B cell (primary cell): ENCODE measurements at regions not wholly inside any gene's neighbourhood (a gene's known extent, or its start where the extent isn't known, plus 50 kb on each side); places are given as distances from the start of the nearest gene placed in this dataset.

Experiments
- ATAC-seq: fragments of 200-7000 bp; cut with Tn5 transposase; one replicate; pipeline ENCODE4 v1.10.0; 2021; ENCODE audit warnings: low read depth, mild to moderate bottlenecking, moderate number of reproducible peaks, moderate library complexity
- CTCF ChIA-PET: fragments of 350-600 bp; sonication (Branson Sonifier 250); formaldehyde crosslinking; loops from one replicate; lab custom pipeline; 2021; ENCODE audit warnings: antibody characterized with exemption, inconsistent platforms; lab: Charles Lee
- POLR2A ChIA-PET: fragments of 350-600 bp; sonication (Branson Sonifier 250); formaldehyde crosslinking; loops from one replicate; lab custom pipeline; 2021; ENCODE audit warnings: antibody characterized with exemption; lab: Charles Lee
- DNase-seq: peaks from one replicate; pipeline ENCODE4 v3.0.0; 2013
- H2AFZ ChIP-seq: 2 replicates; pipeline ENCODE4 v1.6.1; 2012; ENCODE audit warnings: mild to moderate bottlenecking, low read depth, low read length; ENCODE audit not compliant: insufficient read depth, poor library complexity, severe bottlenecking
- H3K27ac ChIP-seq, 2 donors: 1 replicate in 1 of 2; 2 replicates in 1 of 2; pipeline ENCODE4 v1.5.1; 2012 to 2013; ENCODE audit warnings: low read length in 2 of 2, mild to moderate bottlenecking in 2 of 2, moderate library complexity in 1 of 2
- H3K27me3 ChIP-seq, 4 experiments: fragments of 200-600 bp in 1 of 4; sonication (generic) in 1 of 4; replicated peaks in 1 of 4; 1 replicate in 2 of 4; 2 replicates in 2 of 4; pipeline versions ENCODE4 v1.6.1 to v1.7.0; 2013 to 2016; ENCODE audit warnings: low read length in 3 of 4, mild to moderate bottlenecking in 2 of 4, mixed read lengths in 1 of 4, moderate library complexity in 1 of 4; ENCODE audit not compliant: insufficient read depth in 4 of 4, control insufficient read depth in 3 of 4; ENCODE audit errors: control extremely low read depth in 1 of 4
- H3K36me3 ChIP-seq, 2 experiments: replicated peaks in 1 of 2; 1 replicate in 1 of 2; 2 replicates in 1 of 2; pipeline versions ENCODE4 v1.6.1 to v1.7.1; 2013; ENCODE audit warnings: low read length in 1 of 2; ENCODE audit not compliant: insufficient read depth in 2 of 2, control insufficient read depth in 1 of 2; ENCODE audit errors: control extremely low read depth in 1 of 2, extremely low read depth in 1 of 2
- H3K4me1 ChIP-seq, 2 donors: fragments of 200-600 bp in 1 of 2; sonication (generic) in 1 of 2; 1 replicate in 1 of 2; 2 replicates in 1 of 2; pipeline versions ENCODE4 v1.5.1 to v1.6.1; 2013 to 2017; ENCODE audit warnings: low read length in 2 of 2; ENCODE audit not compliant: control insufficient read depth in 2 of 2, insufficient read depth in 2 of 2
- H3K4me2 ChIP-seq: replicated peaks from 2 replicates; pipeline ENCODE3; 2012; ENCODE audit warnings: mild to moderate bottlenecking, low read depth, low read length; ENCODE audit not compliant: poor library complexity, severe bottlenecking
- H3K4me3 ChIP-seq, 5 experiments: fragments of 200-600 bp in 1 of 5; sonication (generic) in 1 of 5; 1 replicate in 3 of 5; 2 replicates in 2 of 5; pipeline versions ENCODE4 v1.5.1 to v1.7.0; 2011 to 2016; ENCODE audit warnings: low read length in 4 of 5, mild to moderate bottlenecking in 4 of 5, low read depth in 2 of 5, control low read depth in 1 of 5, moderate library complexity in 1 of 5; ENCODE audit not compliant: insufficient read depth in 1 of 5; ENCODE audit errors: control extremely low read depth in 1 of 5, extremely low read depth in 1 of 5
- H3K79me2 ChIP-seq: fragments of 200-600 bp; sonication (generic); one replicate; pipeline ENCODE4 v1.6.0; 2016; ENCODE audit warnings: low read length; ENCODE audit not compliant: control insufficient read depth, insufficient read depth
- H3K9ac ChIP-seq: fragments of 200-600 bp; sonication (generic); 2 replicates; pipeline ENCODE4 v1.6.1; 2017; ENCODE audit warnings: mild to moderate bottlenecking, low read length, moderate library complexity
- H3K9me3 ChIP-seq, 3 donors: one replicate each; pipeline versions ENCODE4 v1.6.1 to v1.7.1; 2013; ENCODE audit warnings: low read length in 2 of 3; ENCODE audit not compliant: control insufficient read depth in 2 of 3, insufficient read depth in 1 of 3; ENCODE audit errors: control extremely low read depth in 1 of 3
- H4K20me1 ChIP-seq: 2 replicates; pipeline ENCODE4 v1.6.0; 2012; ENCODE audit warnings: mild to moderate bottlenecking, low read length; ENCODE audit not compliant: insufficient read depth, control insufficient read depth, poor library complexity, severe bottlenecking
- H3K27ac Mint-ChIP-seq: one replicate; pipeline ENCODE4 v1.8.0; 2021; ENCODE audit warnings: mixed read lengths
- H3K27me3 Mint-ChIP-seq: one replicate; pipeline ENCODE4 v1.8.0; 2021; ENCODE audit warnings: mixed read lengths
- H3K4me1 Mint-ChIP-seq: one replicate; pipeline ENCODE4 v1.8.0; 2021; ENCODE audit warnings: mixed read lengths
- H3K4me3 Mint-ChIP-seq: one replicate; pipeline ENCODE4 v1.8.0; 2021; ENCODE audit warnings: mixed read lengths
- H3K9me3 Mint-ChIP-seq: one replicate; pipeline ENCODE4 v1.8.0; 2022; ENCODE audit warnings: mixed read lengths; ENCODE audit not compliant: insufficient read depth
- EZH2 ChIP-seq: IDR thresholded peaks from 2 replicates; pipeline ENCODE4 v1.6.1; 2012; ENCODE audit warnings: borderline replicate concordance, low read depth, mild to moderate bottlenecking, moderate library complexity, low read length; ENCODE audit not compliant: insufficient read depth, poor library complexity, severe bottlenecking
- WGBS: methylation state at CpG from one replicate; pipeline ENCODE4 v1.1.5; 2013; ENCODE audit warnings: missing lambda C conversion rate; ENCODE audit not compliant: insufficient coverage; 5-methylcytosine and 5-hydroxymethylcytosine counted together
- intact Hi-C: fragments of 100-400 bp; cut with micrococcal nuclease; formaldehyde crosslinking; loops from one replicate; pipeline ENCODE4 v1.10.0; 2022
- TF ChIP-seq, protein P1 (sequence below): fragments of 200-600 bp; IDR thresholded peaks from one replicate; pipeline ENCODE4 v1.8.0; 2022; ENCODE audit warnings: antibody characterized with exemption, mild to moderate bottlenecking

DNA sequence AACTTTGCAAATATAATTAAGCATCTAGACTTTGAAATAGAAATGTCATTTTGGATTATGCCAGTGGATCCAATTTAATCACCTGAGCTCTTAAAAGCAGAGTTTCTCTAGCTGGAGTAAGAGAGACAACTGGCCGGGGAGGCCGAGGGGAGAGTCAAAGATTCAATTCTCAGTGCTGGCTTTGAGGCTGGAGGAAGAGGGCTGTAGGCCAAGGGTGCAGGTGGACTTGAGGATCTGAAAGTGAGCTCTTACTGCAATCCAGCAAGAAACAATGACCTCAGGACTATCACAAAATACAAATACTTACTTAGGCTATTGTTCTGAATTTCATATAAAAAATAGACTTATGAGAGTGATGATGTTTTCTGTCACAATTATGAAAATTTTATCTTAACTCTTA lies 814.5 kb downstream of the CBLN2 start:
- Mint-ChIP-seq H3K27me3 (no peaks in the 10 kb centered on the region), H3K27ac (no peak overlapping the region), H3K9me3 (peaks cover 3% of the 10 kb centered on the region), H3K4me1 (no peaks in the 10 kb centered on the region), H3K4me3 (no peak overlapping the region)
- ChIA-PET POLR2A (no interaction called here), CTCF (no interaction called here)
- intact Hi-C loops = no loop called here
- H2AFZ ChIP-seq = no peak overlapping the region
- H3K79me2 ChIP-seq = no peaks in the 10 kb centered on the region
- H4K20me1 ChIP-seq = no peaks in the 10 kb centered on the region
- no peak for ATAC-seq
- no peaks in the 10 kb centered on the region for H3K36me3 ChIP-seq
- no peak overlapping the region for H3K9ac ChIP-seq
- no peak overlapping the region for H3K4me3 ChIP-seq
- no peak overlapping the region for H3K4me2 ChIP-seq
- no peak for TF ChIP-seq EZH2
- TF ChIP-seq, protein P1, sequence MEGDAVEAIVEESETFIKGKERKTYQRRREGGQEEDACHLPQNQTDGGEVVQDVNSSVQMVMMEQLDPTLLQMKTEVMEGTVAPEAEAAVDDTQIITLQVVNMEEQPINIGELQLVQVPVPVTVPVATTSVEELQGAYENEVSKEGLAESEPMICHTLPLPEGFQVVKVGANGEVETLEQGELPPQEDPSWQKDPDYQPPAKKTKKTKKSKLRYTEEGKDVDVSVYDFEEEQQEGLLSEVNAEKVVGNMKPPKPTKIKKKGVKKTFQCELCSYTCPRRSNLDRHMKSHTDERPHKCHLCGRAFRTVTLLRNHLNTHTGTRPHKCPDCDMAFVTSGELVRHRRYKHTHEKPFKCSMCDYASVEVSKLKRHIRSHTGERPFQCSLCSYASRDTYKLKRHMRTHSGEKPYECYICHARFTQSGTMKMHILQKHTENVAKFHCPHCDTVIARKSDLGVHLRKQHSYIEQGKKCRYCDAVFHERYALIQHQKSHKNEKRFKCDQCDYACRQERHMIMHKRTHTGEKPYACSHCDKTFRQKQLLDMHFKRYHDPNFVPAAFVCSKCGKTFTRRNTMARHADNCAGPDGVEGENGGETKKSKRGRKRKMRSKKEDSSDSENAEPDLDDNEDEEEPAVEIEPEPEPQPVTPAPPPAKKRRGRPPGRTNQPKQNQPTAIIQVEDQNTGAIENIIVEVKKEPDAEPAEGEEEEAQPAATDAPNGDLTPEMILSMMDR = no peak
- no peaks in the 10 kb centered on the region for H3K9me3 ChIP-seq
- H3K27ac ChIP-seq = no peak overlapping the region
- no peaks in the 10 kb centered on the region for H3K27me3 ChIP-seq
- no peaks in the 10 kb centered on the region for H3K4me1 ChIP-seq
- no peak for DNase-seq
- WGBS = 100% methylated on average over 2 of the region's 2 CpGs

DNA sequence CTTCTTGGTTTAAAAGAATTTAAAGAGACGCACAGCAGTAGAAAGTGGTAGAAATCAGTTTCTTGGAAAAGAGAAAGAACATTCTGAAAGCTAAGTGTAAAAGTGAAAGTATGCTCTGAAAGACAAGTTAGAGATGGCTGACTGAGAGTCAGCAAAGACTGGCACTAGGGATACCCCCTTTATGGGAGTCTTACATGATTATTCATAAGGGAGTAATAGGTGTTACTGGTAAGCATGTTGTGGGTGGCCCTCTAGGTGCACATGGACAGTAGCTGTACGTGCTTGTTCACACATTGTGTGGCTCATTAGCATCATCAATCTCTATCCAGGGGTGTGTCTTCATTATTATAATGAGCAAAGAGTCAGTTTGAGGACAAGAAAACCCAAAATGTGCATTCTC lies 816.2 kb downstream of the CBLN2 start:
- Mint-ChIP-seq H3K9me3 (peaks cover 3% of the 10 kb centered on the region), H3K27me3 (no peaks in the 10 kb centered on the region), H3K4me1 (no peaks in the 10 kb centered on the region), H3K27ac (no peak overlapping the region), H3K4me3 (no peak overlapping the region)
- Histone ChIP-seq H3K79me2 (no peaks in the 10 kb centered on the region), H3K9me3 (no peaks in the 10 kb centered on the region), H3K36me3 (no peaks in the 10 kb centered on the region), H3K4me2 (no peak overlapping the region), H2AFZ (no peak overlapping the region), H3K9ac (no peak overlapping the region), H3K27ac (no peak overlapping the region), H3K27me3 (no peaks in the 10 kb centered on the region), H3K4me1 (no peaks in the 10 kb centered on the region), H3K4me3 (no peak overlapping the region), H4K20me1 (no peaks in the 10 kb centered on the region)
- POLR2A ChIA-PET = no interaction called here
- CTCF ChIA-PET = no interaction called here
- no peak for ATAC-seq
- TF ChIP-seq, protein P1 = no peak
- no peak for TF ChIP-seq EZH2
- WGBS = 100% methylated on average over 1 of the region's 2 CpGs
- intact Hi-C loops = no loop called here
- DNase-seq = no peak
